ENCODE measurements at regions not wholly inside any gene's neighbourhood (a gene's known extent, or its start where the extent isn't known, plus 50 kb on each side); places are given as distances from the start of the nearest gene placed in this dataset.

- ATAC-seq (ENCODE audit: insufficient read depth, low read depth) = no peak
- H3K4me2 ChIP-seq (ENCODE audit: insufficient read depth, low read length) = no peak overlapping the region
- H3K9me3 ChIP-seq (ENCODE audit: insufficient read depth, low read length, severe bottlenecking) = no peaks in the 10 kb centered on the region
- H4K20me1 ChIP-seq (ENCODE audit: insufficient read depth, low read length) = no peaks in the 10 kb centered on the region
- no peak overlapping the region for H3K4me3 ChIP-seq (ENCODE audit: low read depth in 1 of 2, low read length in 2 of 2)
- TF ChIP-seq, protein P1, sequence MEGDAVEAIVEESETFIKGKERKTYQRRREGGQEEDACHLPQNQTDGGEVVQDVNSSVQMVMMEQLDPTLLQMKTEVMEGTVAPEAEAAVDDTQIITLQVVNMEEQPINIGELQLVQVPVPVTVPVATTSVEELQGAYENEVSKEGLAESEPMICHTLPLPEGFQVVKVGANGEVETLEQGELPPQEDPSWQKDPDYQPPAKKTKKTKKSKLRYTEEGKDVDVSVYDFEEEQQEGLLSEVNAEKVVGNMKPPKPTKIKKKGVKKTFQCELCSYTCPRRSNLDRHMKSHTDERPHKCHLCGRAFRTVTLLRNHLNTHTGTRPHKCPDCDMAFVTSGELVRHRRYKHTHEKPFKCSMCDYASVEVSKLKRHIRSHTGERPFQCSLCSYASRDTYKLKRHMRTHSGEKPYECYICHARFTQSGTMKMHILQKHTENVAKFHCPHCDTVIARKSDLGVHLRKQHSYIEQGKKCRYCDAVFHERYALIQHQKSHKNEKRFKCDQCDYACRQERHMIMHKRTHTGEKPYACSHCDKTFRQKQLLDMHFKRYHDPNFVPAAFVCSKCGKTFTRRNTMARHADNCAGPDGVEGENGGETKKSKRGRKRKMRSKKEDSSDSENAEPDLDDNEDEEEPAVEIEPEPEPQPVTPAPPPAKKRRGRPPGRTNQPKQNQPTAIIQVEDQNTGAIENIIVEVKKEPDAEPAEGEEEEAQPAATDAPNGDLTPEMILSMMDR (IDR thresholded peaks at IDR 0.05; ENCODE audit: borderline replicate concordance, extremely low read depth, low read length, poor library complexity, severe bottlenecking) = no peak
- TF ChIP-seq EZH2 (IDR thresholded peaks at IDR 0.05; ENCODE audit: borderline replicate concordance, low read depth, low read length, severe bottlenecking) = no peak
- no peaks in the 10 kb centered on the region for H3K27me3 ChIP-seq (ENCODE audit: insufficient read depth, low read length, poor library complexity)
- no peak overlapping the region for H3K27ac ChIP-seq (ENCODE audit: low read length)
- no peaks in the 10 kb centered on the region for H3K79me2 ChIP-seq (ENCODE audit: insufficient read depth, low read length)
- H3K4me1 ChIP-seq (ENCODE audit: insufficient read depth, low read length) = no peaks in the 10 kb centered on the region
- no peaks in the 10 kb centered on the region for H3K36me3 ChIP-seq (ENCODE audit: insufficient read depth, low read length)
- DNase-seq = no peak
- no peak overlapping the region for H2AFZ ChIP-seq (ENCODE audit: low read depth, low read length)
- H3K9ac ChIP-seq (ENCODE audit: low read depth, low read length) = no peak overlapping the region
Measured at GRCh38 chr2:12813166-12813565, 96.4 kb downstream of the TRIB2 start.

DNA sequence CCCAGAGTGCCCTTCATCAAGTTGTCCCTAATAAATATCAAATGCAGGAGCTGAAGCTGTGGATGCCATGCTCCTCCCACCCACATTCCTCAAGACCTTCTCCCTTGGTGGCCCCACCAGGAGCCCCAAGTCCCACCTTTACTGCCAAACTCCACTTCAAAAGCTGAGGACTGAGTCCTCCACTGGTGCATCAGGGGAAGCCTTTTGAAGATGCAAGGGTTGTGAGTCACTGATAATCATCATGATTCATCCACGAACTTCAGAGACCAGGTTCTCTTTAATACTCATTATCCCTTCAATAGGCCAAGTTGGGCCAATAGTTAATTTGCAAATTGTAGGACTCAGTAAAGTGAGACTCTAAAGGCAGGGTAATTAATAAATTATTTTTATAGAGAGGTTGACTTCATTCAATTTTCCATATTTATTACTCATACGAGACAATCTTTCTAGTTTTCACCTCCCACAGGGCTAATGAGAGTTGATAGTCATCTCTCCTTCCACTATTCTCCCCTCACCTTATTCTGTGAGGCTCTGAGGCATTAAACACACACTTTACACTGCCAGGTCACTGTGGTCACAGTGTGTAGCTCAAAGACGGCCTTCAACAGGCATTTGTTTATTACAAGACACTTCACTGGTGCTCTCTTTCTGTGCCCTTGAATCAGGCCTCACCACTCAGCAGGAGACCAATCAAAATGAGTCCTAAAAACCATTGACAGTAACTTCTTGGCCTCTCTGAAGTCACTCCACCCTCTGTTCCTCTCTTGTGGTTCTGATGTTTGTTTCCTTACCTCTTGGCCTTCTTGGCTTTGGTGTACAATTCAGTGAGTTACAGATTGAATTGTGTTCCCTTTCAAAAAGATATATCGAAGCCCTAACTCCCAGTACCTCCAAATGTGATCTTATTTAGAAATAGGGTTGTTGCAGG lies 99.9 kb downstream of the TRIB2 start:
- no peak for DNase-seq
- H2AFZ ChIP-seq (ENCODE audit: low read depth, low read length) = no peak overlapping the region

DNA sequence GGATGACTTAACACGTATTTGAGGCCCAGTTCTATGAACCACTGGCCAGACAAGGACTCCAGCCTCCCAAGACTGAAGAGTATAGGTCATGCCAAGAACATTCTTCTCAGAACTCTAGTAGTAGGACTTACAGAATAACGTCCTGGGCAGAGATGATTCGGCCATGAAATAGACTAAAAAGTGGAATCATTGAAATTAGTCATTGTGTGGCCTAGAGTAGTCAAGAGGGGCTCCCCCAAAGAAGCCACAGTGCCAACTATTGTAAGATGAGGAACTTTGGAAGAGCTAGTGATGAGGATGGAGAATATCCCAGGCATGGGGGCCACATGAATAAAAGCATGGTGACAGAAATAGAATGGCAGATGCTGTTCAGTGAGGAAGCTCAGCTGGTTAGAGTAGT lies 101.1 kb downstream of the TRIB2 start:
- no peak for ATAC-seq (ENCODE audit: insufficient read depth, low read depth)
- Histone ChIP-seq H3K36me3 (ENCODE audit: insufficient read depth, low read length) (no peaks in the 10 kb centered on the region), H3K9me3 (ENCODE audit: insufficient read depth, low read length, severe bottlenecking) (no peaks in the 10 kb centered on the region), H3K27ac (ENCODE audit: low read length) (no peak overlapping the region), H3K27me3 (ENCODE audit: insufficient read depth, low read length, poor library complexity) (no peaks in the 10 kb centered on the region), H4K20me1 (ENCODE audit: insufficient read depth, low read length) (no peaks in the 10 kb centered on the region), H3K4me1 (ENCODE audit: insufficient read depth, low read length) (no peaks in the 10 kb centered on the region), H2AFZ (ENCODE audit: low read depth, low read length) (no peak overlapping the region), H3K4me3 (ENCODE audit: low read depth in 1 of 2, low read length in 2 of 2) (no peak overlapping the region), H3K4me2 (ENCODE audit: insufficient read depth, low read length) (no peak overlapping the region), H3K79me2 (ENCODE audit: insufficient read depth, low read length) (no peaks in the 10 kb centered on the region), H3K9ac (ENCODE audit: low read depth, low read length) (no peak overlapping the region)
- DNase-seq = no peak
- no peak for TF ChIP-seq EZH2 (IDR thresholded peaks at IDR 0.05; ENCODE audit: borderline replicate concordance, low read depth, low read length, severe bottlenecking)
- TF ChIP-seq, protein P1 (IDR thresholded peaks at IDR 0.05; ENCODE audit: borderline replicate concordance, extremely low read depth, low read length, poor library complexity, severe bottlenecking) = no peak

More for the DNA sequence above, 99.9 kb downstream of the TRIB2 start:
- no peak overlapping the region for H3K4me2 ChIP-seq (ENCODE audit: insufficient read depth, low read length)
- no peaks in the 10 kb centered on the region for H3K36me3 ChIP-seq (ENCODE audit: insufficient read depth, low read length)
- no peaks in the 10 kb centered on the region for H3K9me3 ChIP-seq (ENCODE audit: insufficient read depth, low read length, severe bottlenecking)
- H3K4me1 ChIP-seq (ENCODE audit: insufficient read depth, low read length) = no peaks in the 10 kb centered on the region
- no peak for ATAC-seq (ENCODE audit: insufficient read depth, low read depth)
- no peaks in the 10 kb centered on the region for H3K79me2 ChIP-seq (ENCODE audit: insufficient read depth, low read length)
- no peak overlapping the region for H3K4me3 ChIP-seq (ENCODE audit: low read depth in 1 of 2, low read length in 2 of 2)
- H4K20me1 ChIP-seq (ENCODE audit: insufficient read depth, low read length) = no peaks in the 10 kb centered on the region
- TF ChIP-seq, protein P1 (IDR thresholded peaks at IDR 0.05; ENCODE audit: borderline replicate concordance, extremely low read depth, low read length, poor library complexity, severe bottlenecking) = no peak
- TF ChIP-seq EZH2 (IDR thresholded peaks at IDR 0.05; ENCODE audit: borderline replicate concordance, low read depth, low read length, severe bottlenecking) = no peak
- H3K27me3 ChIP-seq (ENCODE audit: insufficient read depth, low read length, poor library complexity) = no peaks in the 10 kb centered on the region
- no peak overlapping the region for H3K9ac ChIP-seq (ENCODE audit: low read depth, low read length)
- H3K27ac ChIP-seq (ENCODE audit: low read length) = no peak overlapping the region
